Type B pancreatic cell (in vitro differentiated cells): ENCODE measurements at regions not wholly inside any gene's neighbourhood (a gene's known extent, or its start where the extent isn't known, plus 50 kb on each side); places are given as distances from the start of the nearest gene placed in this dataset.

Experiments used
- DNase-seq: peaks from one replicate; pipeline ENCODE4 v3.0.0; 2021; ENCODE audit warnings: mixed read lengths; ENCODE audit not compliant: unreplicated experiment; ENCODE audit errors: extremely low spot score
- H3K27ac Mint-ChIP-seq: 2 replicates; pipeline ENCODE4 v1.8.0; 2021; ENCODE audit warnings: mild to moderate bottlenecking, mixed read lengths
- H3K27me3 Mint-ChIP-seq: 2 replicates; pipeline ENCODE4 v1.8.0; 2021; ENCODE audit warnings: mixed read lengths
- H3K36me3 Mint-ChIP-seq: 2 replicates; pipeline ENCODE4 v1.8.0; 2021; ENCODE audit warnings: mixed read lengths
- H3K4me1 Mint-ChIP-seq: one replicate; pipeline ENCODE4 v1.8.0; 2021; ENCODE audit warnings: mixed read lengths; ENCODE audit not compliant: unreplicated experiment
- H3K4me3 Mint-ChIP-seq: 2 replicates; pipeline ENCODE4 v1.8.0; 2021; ENCODE audit warnings: mild to moderate bottlenecking, mixed read lengths
- H3K9me3 Mint-ChIP-seq: 2 replicates; pipeline ENCODE4 v1.8.0; 2021; ENCODE audit warnings: mixed read lengths
- CTCF ChIP-seq: fragments of 200-600 bp; sonication (generic); conservative IDR thresholded peaks from 2 replicates; pipeline ENCODE4 v1.5.0; 2021; ENCODE audit warnings: antibody characterized with exemption, mild to moderate bottlenecking

DNA sequence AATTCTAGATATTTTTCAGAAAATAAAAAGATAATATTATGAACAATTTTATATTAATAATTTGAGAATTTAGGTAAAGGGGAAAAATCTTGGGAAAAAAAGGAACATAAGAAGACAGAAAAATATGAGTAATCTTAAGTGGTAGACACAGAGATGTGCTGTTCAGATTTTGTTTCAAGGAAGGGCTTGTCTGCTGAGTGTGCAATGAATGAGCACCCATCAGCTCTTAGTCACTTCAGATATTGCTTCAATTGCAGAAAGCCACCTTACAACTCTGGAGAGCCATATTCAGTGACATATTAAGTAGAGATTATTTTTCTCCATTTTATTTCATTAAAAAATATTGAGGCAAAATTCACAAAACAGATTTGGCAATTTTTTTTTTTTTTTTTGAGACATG, 282.0 kb upstream of the CHST9 start:
- no peaks in the 10 kb centered on the region for H3K4me1 Mint-ChIP-seq
- no peak for DNase-seq
- H3K27me3 Mint-ChIP-seq = no peaks in the 10 kb centered on the region
- no peak overlapping the region for H3K4me3 Mint-ChIP-seq
- TF ChIP-seq CTCF = no peak
- H3K27ac Mint-ChIP-seq = no peak overlapping the region
- no peaks in the 10 kb centered on the region for H3K36me3 Mint-ChIP-seq
- H3K9me3 Mint-ChIP-seq = no peaks in the 10 kb centered on the region

- Mint-ChIP-seq H3K27me3 (no peaks in the 10 kb centered on the region), H3K4me1 (no peaks in the 10 kb centered on the region), H3K9me3 (no peaks in the 10 kb centered on the region), H3K27ac (no peak overlapping the region), H3K4me3 (no peak overlapping the region), H3K36me3 (no peaks in the 10 kb centered on the region)
- no peak for DNase-seq
- TF ChIP-seq CTCF = no peak
Observed at GRCh38 chr18:27461957-27462356, 276.8 kb upstream of the CHST9 start.

GRCh38 chr18:27449104-27449503, 264.0 kb upstream of the CHST9 start:
- Mint-ChIP-seq H3K4me1 (peaks cover 3% of the 10 kb centered on the region), H3K36me3 (no peaks in the 10 kb centered on the region), H3K9me3 (peaks cover 5% of the 10 kb centered on the region), H3K27me3 (no peaks in the 10 kb centered on the region), H3K27ac (no peak overlapping the region), H3K4me3 (no peak overlapping the region)
- TF ChIP-seq CTCF = no peak
- DNase-seq = no peak

- Mint-ChIP-seq H3K4me1 (peaks cover 3% of the 10 kb centered on the region), H3K36me3 (no peaks in the 10 kb centered on the region), H3K4me3 (peak overlapping the region; percentile 64), H3K27ac (no peak overlapping the region), H3K27me3 (no peaks in the 10 kb centered on the region), H3K9me3 (peaks cover 5% of the 10 kb centered on the region)
- DNase-seq = no peak
- no peak for TF ChIP-seq CTCF
Observed at GRCh38 chr18:27447930-27448329, 262.8 kb upstream of the CHST9 start.

- Mint-ChIP-seq H3K4me1 (peaks cover 3% of the 10 kb centered on the region), H3K36me3 (no peaks in the 10 kb centered on the region), H3K27me3 (no peaks in the 10 kb centered on the region), H3K27ac (no peak overlapping the region), H3K9me3 (peaks cover 5% of the 10 kb centered on the region), H3K4me3 (peak overlapping the region; percentile 64)
- TF ChIP-seq CTCF = no peak
- no peak for DNase-seq
Observed at GRCh38 chr18:27447451-27447881, 262.4 kb upstream of the CHST9 start.

DNA sequence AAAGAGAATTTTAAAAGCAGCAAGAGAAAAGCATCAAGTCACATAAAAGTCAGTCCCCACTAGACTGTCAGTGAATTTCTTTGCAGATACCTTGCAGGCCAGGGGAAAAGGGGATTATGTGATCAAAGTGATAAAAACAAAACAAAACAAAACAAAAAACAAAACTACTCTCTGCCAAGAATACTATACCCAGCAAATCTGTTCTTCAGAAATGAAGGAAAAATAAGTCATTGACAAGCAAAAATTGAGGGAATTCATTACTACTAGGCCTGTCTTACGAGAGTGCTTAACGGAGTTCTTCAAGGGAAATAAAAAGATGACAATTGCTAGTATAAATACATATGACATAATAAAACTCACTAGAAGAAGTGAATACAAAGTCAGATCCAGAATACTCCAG, 245.5 kb upstream of the CHST9 start:
- no peaks in the 10 kb centered on the region for H3K27me3 Mint-ChIP-seq
- H3K4me3 Mint-ChIP-seq = no peak overlapping the region
- peaks cover 5% of the 10 kb centered on the region for H3K4me1 Mint-ChIP-seq
- H3K36me3 Mint-ChIP-seq = peaks cover 4% of the 10 kb centered on the region
- H3K27ac Mint-ChIP-seq = no peak overlapping the region
- TF ChIP-seq CTCF = no peak
- DNase-seq = no peak
- H3K9me3 Mint-ChIP-seq = peaks cover 16% of the 10 kb centered on the region
